ENCODE measurements at regions not wholly inside any gene's neighbourhood (a gene's known extent, or its start where the extent isn't known, plus 50 kb on each side); places are given as distances from the start of the nearest gene placed in this dataset.
A peak's percentile ranks its signal among the peaks of the same experiment; 100 is the strongest.
"Not testable (repeated sequence)": the region's sequence is repeated elsewhere in the genome, so short reads cannot be mapped to it uniquely, and the experiment has no call there.

DNA sequence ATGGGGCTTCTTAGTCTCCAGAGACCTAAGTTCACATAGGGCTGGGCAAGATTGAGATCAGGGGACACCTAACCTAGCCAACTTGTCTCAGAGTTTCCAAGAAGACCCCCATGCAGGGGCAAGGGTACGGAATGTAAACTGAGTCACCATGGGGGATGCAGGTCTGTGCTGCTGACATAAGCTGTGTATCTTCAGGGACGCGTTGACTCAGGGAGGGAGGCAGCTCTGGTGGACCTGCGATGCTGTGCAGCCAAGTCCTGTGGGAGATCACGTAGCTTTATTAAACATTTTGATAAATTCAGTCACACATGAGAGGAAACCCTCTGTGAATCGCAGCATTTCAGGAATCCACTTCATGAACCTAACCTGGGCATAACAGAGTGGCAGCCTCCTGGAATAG is 216.0 kb downstream of the ANKRD30B start:
- DNase-seq = no peak

- no peak for DNase-seq
Measured at GRCh38 chr18:14964406-14964805, 216.4 kb downstream of the ANKRD30B start.

DNA sequence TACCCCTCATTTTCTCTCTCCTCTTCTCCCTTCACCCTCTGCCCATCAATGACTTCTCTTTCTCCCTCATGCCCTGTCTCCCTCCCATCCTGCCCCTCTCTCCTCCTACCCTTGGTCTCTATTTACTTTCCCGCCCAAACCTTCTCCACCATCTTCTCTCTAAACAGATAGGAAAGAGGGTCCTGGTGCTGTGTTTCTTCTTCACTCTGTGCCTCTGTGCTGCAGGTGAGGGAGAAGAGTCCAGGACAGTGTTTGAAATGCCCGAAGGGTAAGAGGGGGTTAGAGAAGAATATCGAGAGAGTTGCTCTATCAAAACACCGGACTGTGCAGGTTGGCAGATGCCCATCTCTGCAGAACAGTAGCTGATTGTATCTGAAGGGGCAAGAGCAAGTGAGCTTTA is 217.0 kb downstream of the ANKRD30B start:
- not testable (repeated sequence) for DNase-seq

GRCh38 chr18:14965553-14965952 is 217.6 kb downstream of the ANKRD30B start:
- DNase-seq = no peak

GRCh38 chr18:14967246-14967645 is 219.3 kb downstream of the ANKRD30B start:
- DNase-seq = not testable (repeated sequence)

- DNase-seq = no peak
Measured at GRCh38 chr18:14969500-14969899, 221.5 kb downstream of the ANKRD30B start.

GRCh38 chr18:14970027-14970426 is 222.1 kb downstream of the ANKRD30B start:
- DNase-seq = no peak

DNA sequence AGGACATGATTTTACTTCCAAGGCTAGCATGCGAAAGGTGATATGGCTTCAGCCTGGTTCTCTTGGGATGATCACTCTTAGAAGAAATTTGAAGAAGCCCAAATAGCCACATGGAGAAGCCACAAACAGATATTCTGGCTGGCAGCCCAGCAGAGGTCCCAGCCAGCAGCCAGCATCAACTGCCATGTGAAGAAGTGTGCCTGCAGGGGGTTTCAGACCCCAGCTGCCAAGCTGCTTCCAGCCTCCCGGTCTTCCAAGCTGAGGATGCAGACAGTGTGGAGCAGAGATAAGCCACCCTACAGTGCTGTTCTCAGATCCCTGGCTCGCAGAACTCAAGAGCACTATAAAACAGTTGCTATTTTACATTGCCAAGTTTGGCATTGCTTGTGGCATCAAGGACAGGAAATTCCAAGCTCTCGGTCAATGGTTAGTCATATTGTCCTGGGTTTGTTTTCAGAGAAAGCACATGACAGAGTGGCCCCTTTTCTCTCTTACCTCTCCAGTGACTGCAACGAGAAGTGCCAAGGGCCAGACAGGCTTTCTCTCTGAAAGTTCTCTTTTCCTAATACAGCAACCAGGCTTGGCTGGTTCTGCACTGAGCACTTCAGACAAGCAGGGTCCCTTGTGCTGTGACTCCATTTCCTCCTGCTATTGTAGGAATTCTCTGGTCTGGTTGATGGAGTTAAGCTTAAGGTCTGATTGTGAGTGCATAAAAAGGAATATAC is 223.7 kb downstream of the ANKRD30B start:
- no peak for DNase-seq

GRCh38 chr18:14973421-14973820 is 225.4 kb downstream of the ANKRD30B start:
- not testable (repeated sequence) for DNase-seq

DNA sequence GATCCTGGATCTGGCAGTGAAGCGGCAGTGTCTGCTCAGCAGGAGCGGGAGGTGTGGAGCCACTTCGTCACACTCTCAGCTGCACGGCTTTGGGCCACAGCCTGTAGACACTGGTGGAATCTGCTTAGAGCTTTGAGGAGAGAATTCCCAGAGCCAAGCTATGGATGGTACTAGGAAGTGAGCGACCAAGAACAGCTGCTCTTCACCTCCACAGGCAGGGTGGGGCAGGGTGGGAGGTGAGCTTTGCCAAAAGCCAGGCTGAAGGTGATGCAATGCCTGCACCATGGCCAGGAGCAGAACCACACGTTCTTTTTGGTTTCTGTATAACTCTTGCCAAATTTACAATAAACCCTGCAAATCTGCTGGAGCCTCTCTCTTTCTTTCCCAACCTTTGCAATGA is 226.1 kb downstream of the ANKRD30B start:
- DNase-seq = no peak

- DNase-seq = no peak
Measured at GRCh38 chr18:14974576-14974975, 226.6 kb downstream of the ANKRD30B start.

DNA sequence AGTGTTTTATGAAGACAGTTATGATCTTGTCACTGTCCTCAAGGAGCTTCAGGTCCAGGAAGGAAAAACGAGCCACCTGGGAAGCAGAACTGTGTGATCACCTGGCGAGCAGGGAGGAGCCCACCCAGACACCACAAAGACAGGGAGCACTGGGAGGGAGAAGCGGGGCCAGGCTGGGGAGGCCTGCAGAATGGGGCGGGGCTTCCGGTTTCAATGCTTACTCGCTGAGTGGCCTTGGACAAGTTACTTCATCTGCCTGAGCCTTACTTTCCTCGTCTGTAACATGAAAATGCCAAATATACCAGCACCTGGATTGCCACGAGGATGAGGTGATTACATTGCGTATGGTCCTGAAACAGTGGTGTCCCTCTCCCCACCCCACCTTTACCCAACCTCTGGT is 227.5 kb downstream of the ANKRD30B start:
- no peak for DNase-seq

DNA sequence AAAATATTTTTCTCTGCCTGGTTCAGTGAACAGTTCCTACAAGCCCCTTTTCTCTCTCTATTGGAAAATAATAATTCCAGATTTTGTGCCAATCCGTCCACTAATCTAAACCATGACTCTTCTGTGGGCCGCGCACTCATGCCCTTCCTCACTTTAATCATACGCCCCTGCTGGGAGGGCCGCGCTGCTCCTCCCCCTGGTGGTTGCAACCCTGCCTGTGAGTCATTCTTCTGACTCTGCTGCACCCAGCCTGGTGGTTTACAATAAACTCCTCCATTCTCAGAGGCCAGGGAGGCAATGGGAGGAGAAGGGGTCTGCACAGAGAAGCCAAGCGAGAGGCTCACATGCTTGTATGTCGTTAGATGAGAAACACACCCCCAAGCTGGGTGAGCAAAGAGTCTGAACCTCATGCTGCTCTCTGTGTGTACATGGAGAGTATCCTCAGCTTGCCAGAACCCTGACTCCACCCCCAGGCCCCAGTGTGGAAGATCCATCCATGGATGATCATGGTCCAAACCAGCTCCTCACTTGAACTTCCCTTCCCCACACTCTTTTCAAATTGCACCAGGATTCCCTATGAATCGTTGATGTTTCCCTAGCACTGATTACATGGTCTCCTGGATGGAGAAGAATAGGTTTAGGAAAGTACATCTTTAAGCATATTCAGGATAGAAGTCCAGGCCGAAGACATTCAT is 228.9 kb downstream of the ANKRD30B start:
- DNase-seq = no peak

GRCh38 chr18:14978191-14978590 is 230.2 kb downstream of the ANKRD30B start:
- DNase-seq = no peak

DNA sequence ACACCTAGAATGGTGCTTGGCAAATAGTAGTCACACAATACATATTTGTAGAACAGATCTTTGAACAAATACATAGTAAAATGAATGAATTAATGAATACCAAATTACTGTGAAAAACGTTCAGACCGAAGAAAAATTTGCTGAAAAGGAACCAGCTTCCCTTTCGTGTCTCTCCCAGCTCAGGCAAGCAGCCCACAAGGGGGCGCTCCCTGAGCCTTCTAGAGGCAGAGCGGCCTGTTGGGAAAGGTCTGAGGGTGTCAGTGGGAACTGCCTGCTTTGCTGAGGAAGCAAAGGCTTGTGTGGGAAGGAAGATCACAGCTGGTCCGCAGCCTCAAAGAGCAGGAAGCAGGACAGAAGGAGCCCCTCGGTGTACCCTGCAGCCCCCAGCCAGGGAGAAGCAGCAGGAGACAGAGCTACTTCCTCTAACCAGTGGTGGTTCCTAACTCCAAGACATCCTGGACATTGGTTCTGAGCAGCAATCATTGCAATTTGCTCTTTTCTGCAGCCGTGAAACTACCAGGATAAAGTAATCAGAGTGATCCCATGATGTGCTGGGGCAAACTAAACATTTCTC is 231.1 kb downstream of the ANKRD30B start:
- peak; percentile 40 to 47 for DNase-seq

DNA sequence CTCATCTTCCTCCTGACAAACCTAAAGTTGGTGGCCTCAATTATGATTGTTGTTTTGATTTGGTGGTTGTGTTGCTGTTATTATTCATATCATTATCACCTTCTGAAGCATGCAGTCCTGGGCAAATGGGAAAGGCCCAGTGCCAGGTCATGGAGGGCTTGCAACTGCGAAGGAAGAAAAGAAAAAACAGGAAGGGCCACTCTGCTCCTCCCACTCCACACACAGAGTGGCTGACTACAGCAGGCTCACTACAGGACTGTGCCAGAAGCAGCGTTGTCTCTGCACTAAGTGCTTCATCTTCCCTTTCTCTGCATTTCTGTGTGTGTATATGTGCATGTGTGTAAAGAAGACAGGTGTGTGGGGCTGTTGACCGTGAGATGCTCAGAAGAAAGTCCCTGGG is 231.9 kb downstream of the ANKRD30B start:
- no peak for DNase-seq

DNA sequence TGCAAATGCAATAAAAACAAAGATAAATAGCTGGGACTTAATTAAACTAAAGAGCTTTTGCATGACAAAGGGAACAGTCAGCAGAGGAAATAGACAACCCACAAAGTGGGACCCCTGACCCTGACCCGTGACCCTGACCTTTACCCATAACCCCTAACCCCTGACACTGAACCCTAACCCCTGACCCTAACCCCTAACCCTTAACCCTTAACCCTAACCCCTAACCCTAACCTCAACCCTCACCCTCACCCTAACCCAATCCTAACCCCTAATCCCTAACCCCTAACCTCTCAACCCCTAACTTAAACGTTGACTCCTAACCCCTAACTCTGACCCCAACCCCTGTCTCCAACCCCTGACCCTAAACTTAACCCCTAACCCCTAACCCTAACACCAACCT is 236.6 kb downstream of the ANKRD30B start:
- not testable (repeated sequence) for DNase-seq

- DNase-seq = not testable (repeated sequence)
Measured at GRCh38 chr18:14985291-14986013, 237.5 kb downstream of the ANKRD30B start.

DNA sequence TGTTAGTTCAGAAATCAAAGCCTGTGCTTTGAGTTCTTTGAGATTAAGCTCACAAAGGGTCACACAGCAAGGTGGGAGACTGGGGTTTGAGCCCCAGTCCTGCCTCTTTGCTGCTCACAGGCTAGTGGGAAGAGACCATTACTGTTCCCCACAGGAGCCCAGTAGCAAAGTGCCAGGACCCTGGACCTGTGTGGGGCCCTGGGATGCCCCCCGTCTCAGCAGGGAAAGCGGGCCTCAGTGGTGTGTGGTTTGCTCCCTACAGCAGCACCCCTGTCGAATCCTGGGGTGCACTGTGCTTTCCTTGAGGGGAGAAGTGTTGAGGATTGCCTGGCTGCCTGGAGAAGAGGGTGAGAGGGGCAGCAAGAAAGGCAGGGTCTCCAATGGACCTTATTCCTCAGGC is 239.4 kb downstream of the ANKRD30B start:
- not testable (repeated sequence) for DNase-seq

- not testable (repeated sequence) for DNase-seq
Measured at GRCh38 chr18:14987960-14988710, 240.2 kb downstream of the ANKRD30B start.

- DNase-seq = not testable (repeated sequence)
Measured at GRCh38 chr18:14989569-14989968, 241.6 kb downstream of the ANKRD30B start.

- DNase-seq = peak; percentile 13 to 16
Measured at GRCh38 chr18:14991934-14992445, 244.0 kb downstream of the ANKRD30B start.
